Cardiac fibroblast (primary cell): ENCODE measurements at regions not wholly inside any gene's neighbourhood (a gene's known extent, or its start where the extent isn't known, plus 50 kb on each side); places are given as distances from the start of the nearest gene placed in this dataset.

ENCODE experiments used
- DNase-seq, 2 donors: peaks; one replicate each; pipeline versions ENCODE4 v3.0.0 to v3.0.0-alpha.2; 2010; ENCODE audit warnings: low read depth in 2 of 2
- H3K4me3 ChIP-seq, 2 donors: replicated peaks in 1 of 2; 1 replicate in 1 of 2; 2 replicates in 1 of 2; pipeline ENCODE4 v1.5.1; 2011; ENCODE audit warnings: low read depth in 2 of 2, low read length in 2 of 2, mild to moderate bottlenecking in 2 of 2, moderate library complexity in 1 of 2
- TF ChIP-seq, protein P1 (sequence below): IDR thresholded peaks from one replicate; pipeline ENCODE4 v1.5.1; 2011; ENCODE audit warnings: low read depth, mild to moderate bottlenecking, low read length, inconsistent platforms

GRCh38 chr1:43052786-43053439 is 94.2 kb upstream of the SLC2A1 start:
- no peak for DNase-seq
- TF ChIP-seq, protein P1, sequence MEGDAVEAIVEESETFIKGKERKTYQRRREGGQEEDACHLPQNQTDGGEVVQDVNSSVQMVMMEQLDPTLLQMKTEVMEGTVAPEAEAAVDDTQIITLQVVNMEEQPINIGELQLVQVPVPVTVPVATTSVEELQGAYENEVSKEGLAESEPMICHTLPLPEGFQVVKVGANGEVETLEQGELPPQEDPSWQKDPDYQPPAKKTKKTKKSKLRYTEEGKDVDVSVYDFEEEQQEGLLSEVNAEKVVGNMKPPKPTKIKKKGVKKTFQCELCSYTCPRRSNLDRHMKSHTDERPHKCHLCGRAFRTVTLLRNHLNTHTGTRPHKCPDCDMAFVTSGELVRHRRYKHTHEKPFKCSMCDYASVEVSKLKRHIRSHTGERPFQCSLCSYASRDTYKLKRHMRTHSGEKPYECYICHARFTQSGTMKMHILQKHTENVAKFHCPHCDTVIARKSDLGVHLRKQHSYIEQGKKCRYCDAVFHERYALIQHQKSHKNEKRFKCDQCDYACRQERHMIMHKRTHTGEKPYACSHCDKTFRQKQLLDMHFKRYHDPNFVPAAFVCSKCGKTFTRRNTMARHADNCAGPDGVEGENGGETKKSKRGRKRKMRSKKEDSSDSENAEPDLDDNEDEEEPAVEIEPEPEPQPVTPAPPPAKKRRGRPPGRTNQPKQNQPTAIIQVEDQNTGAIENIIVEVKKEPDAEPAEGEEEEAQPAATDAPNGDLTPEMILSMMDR, result no peak
- no peak overlapping the region for H3K4me3 ChIP-seq

DNA sequence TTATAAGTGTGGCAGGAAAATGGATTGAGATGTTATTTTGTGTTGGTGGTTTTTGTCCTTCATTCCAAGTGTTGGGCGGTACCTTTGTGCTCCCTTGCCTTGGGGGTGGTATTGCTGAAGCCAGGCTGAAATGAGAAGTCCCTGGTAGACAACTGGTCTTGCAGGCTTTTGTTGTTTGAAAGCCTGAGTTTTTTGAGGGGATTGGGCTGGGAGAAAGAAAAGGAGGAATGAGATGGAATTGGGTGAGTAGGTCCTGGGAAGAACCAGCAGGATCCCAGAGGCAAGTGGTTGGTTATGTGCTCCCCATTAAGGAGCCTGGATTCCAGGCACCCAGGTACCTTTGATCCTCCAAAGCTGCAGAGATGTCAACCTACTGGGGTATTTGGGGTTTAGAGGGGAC is 93.7 kb upstream of the SLC2A1 start:
- DNase-seq, result no peak
- H3K4me3 ChIP-seq, result no peak overlapping the region
- TF ChIP-seq, protein P1, result no peak

- peak in 1 of 2 donors; percentile 14 for DNase-seq
- TF ChIP-seq, protein P1, result no peak
- no peak overlapping the region for H3K4me3 ChIP-seq
Observed at GRCh38 chr1:43049481-43049880, 90.8 kb upstream of the SLC2A1 start.

GRCh38 chr1:43048601-43049011 is 89.9 kb upstream of the SLC2A1 start:
- TF ChIP-seq, protein P1, result no peak
- no peak overlapping the region for H3K4me3 ChIP-seq
- DNase-seq, result peak in 1 of 2 donors; percentile 18

DNA sequence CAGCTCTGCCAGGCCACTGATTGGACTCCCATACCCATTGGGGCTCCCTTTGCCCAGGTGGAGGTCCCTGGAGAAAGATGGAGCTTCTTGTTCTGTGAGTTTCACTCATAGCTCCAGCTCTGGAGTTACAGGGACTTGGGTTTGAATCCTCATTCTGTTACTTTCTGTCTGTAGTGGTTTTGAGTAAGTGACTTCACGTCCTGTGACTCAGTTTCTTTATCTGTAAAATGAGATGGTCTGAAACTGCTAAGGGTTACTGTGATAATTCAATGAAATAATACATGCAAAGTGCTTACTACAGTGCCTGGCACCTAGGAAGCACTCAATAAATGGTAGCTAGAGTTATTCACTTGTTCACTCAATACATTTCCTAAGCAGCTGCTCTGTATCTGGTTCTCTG is 88.5 kb upstream of the SLC2A1 start:
- TF ChIP-seq, protein P1, result no peak
- no peak overlapping the region for H3K4me3 ChIP-seq

DNA sequence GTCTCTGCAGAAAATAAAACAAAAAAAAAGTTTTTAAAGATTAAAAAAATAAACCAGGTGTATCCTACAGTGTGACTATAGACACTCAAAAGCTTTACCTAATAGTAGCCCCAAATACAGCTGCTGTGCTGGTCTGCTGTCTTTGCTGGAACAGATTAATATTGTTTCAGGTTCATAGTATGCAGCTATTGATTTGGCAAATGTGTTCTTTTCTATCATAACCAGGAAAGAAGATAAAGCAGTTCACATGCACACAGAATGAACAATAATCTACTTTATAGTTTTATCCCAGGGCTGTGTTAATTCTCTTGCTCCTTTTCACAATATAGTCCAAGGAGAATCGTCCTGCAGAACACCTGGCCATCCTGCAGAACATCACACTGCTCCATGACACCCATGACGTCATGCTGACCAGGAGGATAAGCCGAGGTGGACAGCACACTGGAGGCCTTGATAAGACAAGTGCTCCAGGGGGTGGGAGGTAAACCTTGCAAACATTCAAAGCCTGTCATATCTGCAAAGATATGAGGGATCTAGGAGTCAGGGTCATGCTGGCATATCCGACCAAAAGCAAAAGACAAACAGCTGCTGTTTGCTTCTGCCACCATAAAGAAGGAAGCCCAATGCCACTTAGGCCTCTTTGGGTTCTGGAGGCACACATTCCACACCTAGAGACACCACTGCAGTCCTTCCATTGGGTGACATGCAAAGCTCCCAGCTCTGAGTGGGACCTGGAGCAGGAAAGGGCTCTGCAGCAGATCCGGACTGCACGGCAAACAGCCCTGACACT is 86.1 kb upstream of the SLC2A1 start:
- DNase-seq, result no peak
- TF ChIP-seq, protein P1, result no peak
- no peak overlapping the region for H3K4me3 ChIP-seq

More for the DNA sequence above, 88.5 kb upstream of the SLC2A1 start:
- DNase-seq, result no peak
